ENCODE measurements at regions not wholly inside any gene's neighbourhood (a gene's known extent, or its start where the extent isn't known, plus 50 kb on each side); places are given as distances from the start of the nearest gene placed in this dataset.

DNA sequence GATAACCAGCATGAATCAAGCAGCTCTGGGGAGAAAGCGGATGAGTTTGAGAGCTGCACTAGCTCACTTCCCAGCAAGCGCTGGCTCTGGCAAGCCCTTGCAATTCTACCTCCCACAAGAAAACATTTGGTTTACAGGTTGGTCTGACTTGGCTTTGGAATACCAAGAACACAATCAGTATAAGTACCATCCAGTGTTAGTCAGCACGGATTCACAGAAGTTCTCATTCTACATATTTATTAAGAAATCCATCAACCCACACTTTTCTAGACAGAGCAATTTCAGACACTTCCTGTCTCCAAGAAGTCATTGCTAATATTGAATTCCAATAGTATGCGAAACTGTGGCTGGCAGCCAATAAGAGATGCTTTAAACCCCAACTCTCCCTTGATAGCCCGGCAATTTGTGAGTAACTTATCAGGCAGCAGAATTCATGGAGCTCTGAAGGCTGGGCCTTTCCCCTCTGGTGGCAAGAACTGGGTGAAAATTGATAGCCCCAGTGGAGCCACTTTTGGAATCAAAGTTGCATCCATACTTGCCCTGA is 59.4 kb upstream of the WASF3 start:
- H3K9me3 ChIP-seq (ENCODE audit: control insufficient read depth, low read depth, low read length) = no peaks in the 10 kb centered on the region
- H3K36me3 ChIP-seq (ENCODE audit: control insufficient read depth in 2 of 2, extremely low read depth in 1 of 2, insufficient read depth in 2 of 2, low read length in 2 of 2) = no peaks in the 10 kb centered on the region
- no peak overlapping the region for H3K9ac ChIP-seq (ENCODE audit: control insufficient read depth, extremely low read depth, insufficient read depth, low read length)
- H3K4me3 ChIP-seq (ENCODE audit: control insufficient read depth in 2 of 3, extremely low read depth in 1 of 3, insufficient read depth in 2 of 3, low read depth in 1 of 3, low read length in 3 of 3) = no peak overlapping the region
- no peaks in the 10 kb centered on the region for H3K4me1 ChIP-seq (ENCODE audit: control insufficient read depth, extremely low read depth, insufficient read depth, low read length)
- no peaks in the 10 kb centered on the region for H3K79me2 ChIP-seq (ENCODE audit: control insufficient read depth, insufficient read depth, low read length)
- no peak for TF ChIP-seq CTCF (optimal IDR thresholded peaks at IDR 0.05 in 1 of 3, IDR thresholded peaks at IDR 0.05 in 1 of 3, conservative IDR thresholded peaks at IDR 0.05 in 1 of 3; ENCODE audit: extremely low read depth in 1 of 3, insufficient read depth in 2 of 3, low read length in 3 of 3)
- no peak for TF ChIP-seq EZH2 (IDR thresholded peaks at IDR 0.05; ENCODE audit: low read length)
- H3K9me1 ChIP-seq (ENCODE audit: control insufficient read depth, extremely low read depth, insufficient read depth, low read length) = no peaks in the 10 kb centered on the region
- H4K20me1 ChIP-seq (ENCODE audit: control insufficient read depth, extremely low read depth, insufficient read depth, low read length) = no peaks in the 10 kb centered on the region
- FAIRE-seq (no peak), DNase-seq (ENCODE audit: low read depth, low spot score) (no peak)
- H2AFZ ChIP-seq (ENCODE audit: control insufficient read depth, low read length) = no peak overlapping the region
- dilution Hi-C loops (cut with MboI; ENCODE audit: extremely low pct_ligation_motif_present, low sequenced_read_pairs) = no loop called here
- H3K27me3 ChIP-seq (ENCODE audit: control insufficient read depth, extremely low read depth, insufficient read depth, low read length) = no peaks in the 10 kb centered on the region
- H3K27ac ChIP-seq (ENCODE audit: control insufficient read depth, insufficient read depth, low read length) = no peak overlapping the region
- H3K4me2 ChIP-seq (ENCODE audit: control insufficient read depth, extremely low read depth, insufficient read depth, low read depth, low read length) = no peak overlapping the region

DNA sequence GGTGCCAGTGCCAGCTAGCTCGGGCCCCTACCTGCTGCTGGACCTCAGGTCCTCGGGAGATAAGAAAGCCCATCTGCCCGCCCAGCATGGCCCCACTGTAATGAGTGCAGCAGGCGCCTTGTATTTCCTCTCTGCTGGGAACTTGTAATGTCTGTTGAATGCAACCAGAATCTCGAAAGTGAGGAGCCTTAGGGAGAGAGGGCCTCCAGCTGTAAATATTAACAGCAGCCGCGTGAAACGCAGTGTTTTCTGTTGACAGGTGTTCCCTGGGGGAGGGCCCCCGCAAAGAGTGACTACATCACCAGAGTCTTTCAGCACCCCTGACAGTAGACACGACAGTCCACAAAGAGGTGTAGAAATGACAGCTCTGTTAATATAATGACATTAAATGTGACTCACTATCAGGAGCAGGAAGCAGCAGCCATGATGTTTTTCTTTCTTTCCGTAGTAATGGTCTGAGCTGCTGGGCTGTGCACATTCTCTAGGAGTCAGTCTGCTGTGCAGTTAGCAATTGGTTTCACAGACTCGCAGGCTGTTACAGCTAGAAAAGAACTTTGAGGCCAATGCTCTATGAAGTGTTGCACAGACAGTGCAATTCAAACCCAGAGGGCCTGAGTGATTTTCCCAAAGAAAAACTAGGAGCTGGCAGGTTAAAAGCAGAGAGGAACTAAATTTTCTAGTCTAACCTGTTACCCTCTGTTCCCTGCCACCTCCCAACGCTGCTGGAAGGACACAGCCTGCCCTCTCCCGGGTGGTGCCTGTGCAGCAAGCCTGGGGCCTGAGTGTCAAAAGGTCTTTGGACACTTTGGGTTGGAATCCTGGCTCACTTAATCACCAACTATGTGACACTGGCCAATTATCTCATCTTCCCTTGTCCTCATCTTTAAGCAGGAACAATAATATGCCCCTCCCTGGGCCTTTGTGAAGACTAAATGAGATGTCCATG is 58.6 kb upstream of the WASF3 start:
- no peak for TF ChIP-seq EZH2 (IDR thresholded peaks at IDR 0.05; ENCODE audit: low read length)
- peak in 1 of 3 experiments; percentile 21 for TF ChIP-seq CTCF (optimal IDR thresholded peaks at IDR 0.05 in 1 of 3, IDR thresholded peaks at IDR 0.05 in 1 of 3, conservative IDR thresholded peaks at IDR 0.05 in 1 of 3; ENCODE audit: extremely low read depth in 1 of 3, insufficient read depth in 2 of 3, low read length in 3 of 3)
- no peaks in the 10 kb centered on the region for H3K9me1 ChIP-seq (ENCODE audit: control insufficient read depth, extremely low read depth, insufficient read depth, low read length)
- no peak overlapping the region for H2AFZ ChIP-seq (ENCODE audit: control insufficient read depth, low read length)
- no peaks in the 10 kb centered on the region for H3K4me1 ChIP-seq (ENCODE audit: control insufficient read depth, extremely low read depth, insufficient read depth, low read length)
- no peak overlapping the region for H3K9ac ChIP-seq (ENCODE audit: control insufficient read depth, extremely low read depth, insufficient read depth, low read length)
- H3K9me3 ChIP-seq (ENCODE audit: control insufficient read depth, low read depth, low read length) = no peaks in the 10 kb centered on the region
- H3K4me3 ChIP-seq (ENCODE audit: control insufficient read depth in 2 of 3, extremely low read depth in 1 of 3, insufficient read depth in 2 of 3, low read depth in 1 of 3, low read length in 3 of 3) = no peak overlapping the region
- FAIRE-seq (no peak), DNase-seq (ENCODE audit: low read depth, low spot score) (no peak)
- no peaks in the 10 kb centered on the region for H3K36me3 ChIP-seq (ENCODE audit: control insufficient read depth in 2 of 2, extremely low read depth in 1 of 2, insufficient read depth in 2 of 2, low read length in 2 of 2)
- no peaks in the 10 kb centered on the region for H3K79me2 ChIP-seq (ENCODE audit: control insufficient read depth, insufficient read depth, low read length)
- dilution Hi-C loops (cut with MboI; ENCODE audit: extremely low pct_ligation_motif_present, low sequenced_read_pairs) = no loop called here
- H3K27ac ChIP-seq (ENCODE audit: control insufficient read depth, insufficient read depth, low read length) = no peak overlapping the region
- no peak overlapping the region for H3K4me2 ChIP-seq (ENCODE audit: control insufficient read depth, extremely low read depth, insufficient read depth, low read depth, low read length)
- H4K20me1 ChIP-seq (ENCODE audit: control insufficient read depth, extremely low read depth, insufficient read depth, low read length) = no peaks in the 10 kb centered on the region
- H3K27me3 ChIP-seq (ENCODE audit: control insufficient read depth, extremely low read depth, insufficient read depth, low read length) = no peaks in the 10 kb centered on the region
